Neutrophil (primary cell): ENCODE measurements at regions not wholly inside any gene's neighbourhood (a gene's known extent, or its start where the extent isn't known, plus 50 kb on each side); places are given as distances from the start of the nearest gene placed in this dataset.

ENCODE experiments used
- H3K27ac ChIP-seq: fragments of 200-600 bp; sonication (generic); 2 replicates; pipeline ENCODE4 v1.5.1; 2016; ENCODE audit warnings: mild to moderate bottlenecking, moderate library complexity
- H3K27me3 ChIP-seq: fragments of 200-600 bp; sonication (generic); 2 replicates; pipeline ENCODE4 v1.6.0; 2016; ENCODE audit warnings: mild to moderate bottlenecking
- H3K36me3 ChIP-seq: fragments of 200-600 bp; sonication (generic); 2 replicates; pipeline ENCODE4 v1.5.1; 2017
- H3K4me1 ChIP-seq, 2 experiments: fragments of 200-600 bp in 1 of 2; sonication (generic) in 1 of 2; 1 replicate in 1 of 2; 2 replicates in 1 of 2; pipeline versions ENCODE4 v1.5.1 to v1.6.1; 2013 to 2016; ENCODE audit warnings: low read depth in 1 of 2, low read length in 1 of 2, mild to moderate bottlenecking in 1 of 2, moderate library complexity in 1 of 2; ENCODE audit not compliant: control insufficient read depth in 1 of 2, insufficient read depth in 1 of 2
- H3K4me3 ChIP-seq, 2 experiments: fragments of 200-600 bp in 1 of 2; sonication (generic) in 1 of 2; 1 replicate in 1 of 2; 2 replicates in 1 of 2; pipeline ENCODE4 v1.5.1; 2013 to 2016; ENCODE audit warnings: low read depth in 1 of 2, low read length in 1 of 2, mild to moderate bottlenecking in 1 of 2, moderate library complexity in 1 of 2
- H3K9me3 ChIP-seq: fragments of 200-600 bp; sonication (generic); 2 replicates; pipeline ENCODE4 v1.5.1; 2016
- TF ChIP-seq, protein P1 (sequence below): fragments of 200-600 bp; sonication (generic); IDR thresholded peaks from 2 replicates; pipeline ENCODE4 v1.5.1; 2016; ENCODE audit warnings: antibody characterized with exemption

DNA sequence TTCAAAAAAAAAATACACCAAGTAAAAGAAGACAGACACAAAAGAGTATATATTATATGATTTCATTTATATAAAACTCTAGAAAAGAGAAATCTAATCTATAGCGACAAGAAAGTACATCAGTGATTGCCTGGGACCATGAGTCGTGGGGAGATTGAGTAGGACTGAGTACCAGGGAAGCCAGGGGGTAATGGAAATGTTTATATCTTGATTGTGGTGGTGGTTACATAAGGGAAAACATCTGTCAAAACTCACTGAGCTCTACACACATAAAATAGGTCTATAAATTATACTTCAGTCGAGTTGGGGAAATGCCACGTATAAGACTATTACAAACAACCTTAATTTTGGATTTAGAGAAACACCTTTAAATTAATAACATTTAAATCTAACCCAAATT, 117.4 kb downstream of the TRIM29 start:
- no peaks in the 10 kb centered on the region for H3K4me1 ChIP-seq
- H3K27me3 ChIP-seq = peaks cover 57% of the 10 kb centered on the region
- no peaks in the 10 kb centered on the region for H3K36me3 ChIP-seq
- no peak overlapping the region for H3K27ac ChIP-seq
- H3K4me3 ChIP-seq = no peak overlapping the region
- TF ChIP-seq, protein P1, sequence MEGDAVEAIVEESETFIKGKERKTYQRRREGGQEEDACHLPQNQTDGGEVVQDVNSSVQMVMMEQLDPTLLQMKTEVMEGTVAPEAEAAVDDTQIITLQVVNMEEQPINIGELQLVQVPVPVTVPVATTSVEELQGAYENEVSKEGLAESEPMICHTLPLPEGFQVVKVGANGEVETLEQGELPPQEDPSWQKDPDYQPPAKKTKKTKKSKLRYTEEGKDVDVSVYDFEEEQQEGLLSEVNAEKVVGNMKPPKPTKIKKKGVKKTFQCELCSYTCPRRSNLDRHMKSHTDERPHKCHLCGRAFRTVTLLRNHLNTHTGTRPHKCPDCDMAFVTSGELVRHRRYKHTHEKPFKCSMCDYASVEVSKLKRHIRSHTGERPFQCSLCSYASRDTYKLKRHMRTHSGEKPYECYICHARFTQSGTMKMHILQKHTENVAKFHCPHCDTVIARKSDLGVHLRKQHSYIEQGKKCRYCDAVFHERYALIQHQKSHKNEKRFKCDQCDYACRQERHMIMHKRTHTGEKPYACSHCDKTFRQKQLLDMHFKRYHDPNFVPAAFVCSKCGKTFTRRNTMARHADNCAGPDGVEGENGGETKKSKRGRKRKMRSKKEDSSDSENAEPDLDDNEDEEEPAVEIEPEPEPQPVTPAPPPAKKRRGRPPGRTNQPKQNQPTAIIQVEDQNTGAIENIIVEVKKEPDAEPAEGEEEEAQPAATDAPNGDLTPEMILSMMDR = no peak
- H3K9me3 ChIP-seq = no peaks in the 10 kb centered on the region

DNA sequence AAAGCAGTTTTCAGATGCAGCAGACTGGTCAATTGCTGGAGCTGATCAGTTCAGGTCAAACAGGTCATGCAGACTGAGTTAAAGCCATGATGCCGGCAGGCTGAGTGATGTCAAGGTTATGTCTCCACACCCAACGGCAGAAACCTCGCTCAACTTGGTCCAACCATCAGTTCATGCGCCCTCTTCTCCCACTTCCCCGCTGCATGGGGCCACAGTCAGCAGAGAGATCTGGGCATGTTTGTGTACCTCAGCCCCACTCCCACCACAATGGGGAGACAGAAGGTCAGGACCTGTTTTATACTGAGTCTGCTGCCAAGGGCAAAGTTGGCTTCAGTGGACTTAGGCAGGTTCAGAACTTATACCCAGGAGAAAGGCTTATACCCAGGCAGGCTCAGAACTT, 118.7 kb downstream of the TRIM29 start:
- no peaks in the 10 kb centered on the region for H3K36me3 ChIP-seq
- no peak overlapping the region for H3K4me3 ChIP-seq
- TF ChIP-seq, protein P1 = no peak
- no peak overlapping the region for H3K27ac ChIP-seq
- peaks cover 65% of the 10 kb centered on the region for H3K27me3 ChIP-seq
- H3K9me3 ChIP-seq = no peaks in the 10 kb centered on the region
- no peaks in the 10 kb centered on the region for H3K4me1 ChIP-seq

DNA sequence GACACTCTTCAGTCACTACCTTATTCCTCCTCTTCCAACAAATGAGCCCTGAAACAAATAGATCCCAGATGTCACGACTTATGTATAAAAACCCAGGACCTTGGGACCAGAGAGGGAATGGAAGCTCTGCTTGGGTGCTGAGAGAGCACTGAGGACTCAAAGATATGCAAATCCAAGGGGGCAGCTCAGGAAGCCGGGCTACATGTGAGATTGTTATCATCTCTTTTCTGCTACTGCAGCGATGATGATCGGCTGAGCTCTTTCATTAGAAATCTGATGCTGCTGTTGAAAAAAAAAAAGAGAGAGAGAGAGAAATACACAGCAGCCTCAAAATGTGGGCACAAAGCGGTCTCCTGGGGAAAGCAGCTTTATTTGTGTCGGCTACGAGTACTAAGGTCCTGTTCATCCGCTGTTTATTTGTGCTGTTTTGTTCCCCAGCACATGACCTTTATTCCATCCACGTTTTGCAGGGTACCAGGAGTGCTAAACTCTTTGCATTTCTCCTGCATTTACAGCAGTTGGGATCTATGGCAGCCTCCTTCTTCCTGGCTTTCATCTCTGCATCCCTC, 120.2 kb downstream of the TRIM29 start:
- H3K36me3 ChIP-seq = no peaks in the 10 kb centered on the region
- TF ChIP-seq, protein P1 = no peak
- H3K4me3 ChIP-seq = no peak overlapping the region
- no peak overlapping the region for H3K27ac ChIP-seq
- H3K27me3 ChIP-seq = peaks cover 71% of the 10 kb centered on the region
- H3K4me1 ChIP-seq = no peaks in the 10 kb centered on the region
- H3K9me3 ChIP-seq = no peaks in the 10 kb centered on the region

DNA sequence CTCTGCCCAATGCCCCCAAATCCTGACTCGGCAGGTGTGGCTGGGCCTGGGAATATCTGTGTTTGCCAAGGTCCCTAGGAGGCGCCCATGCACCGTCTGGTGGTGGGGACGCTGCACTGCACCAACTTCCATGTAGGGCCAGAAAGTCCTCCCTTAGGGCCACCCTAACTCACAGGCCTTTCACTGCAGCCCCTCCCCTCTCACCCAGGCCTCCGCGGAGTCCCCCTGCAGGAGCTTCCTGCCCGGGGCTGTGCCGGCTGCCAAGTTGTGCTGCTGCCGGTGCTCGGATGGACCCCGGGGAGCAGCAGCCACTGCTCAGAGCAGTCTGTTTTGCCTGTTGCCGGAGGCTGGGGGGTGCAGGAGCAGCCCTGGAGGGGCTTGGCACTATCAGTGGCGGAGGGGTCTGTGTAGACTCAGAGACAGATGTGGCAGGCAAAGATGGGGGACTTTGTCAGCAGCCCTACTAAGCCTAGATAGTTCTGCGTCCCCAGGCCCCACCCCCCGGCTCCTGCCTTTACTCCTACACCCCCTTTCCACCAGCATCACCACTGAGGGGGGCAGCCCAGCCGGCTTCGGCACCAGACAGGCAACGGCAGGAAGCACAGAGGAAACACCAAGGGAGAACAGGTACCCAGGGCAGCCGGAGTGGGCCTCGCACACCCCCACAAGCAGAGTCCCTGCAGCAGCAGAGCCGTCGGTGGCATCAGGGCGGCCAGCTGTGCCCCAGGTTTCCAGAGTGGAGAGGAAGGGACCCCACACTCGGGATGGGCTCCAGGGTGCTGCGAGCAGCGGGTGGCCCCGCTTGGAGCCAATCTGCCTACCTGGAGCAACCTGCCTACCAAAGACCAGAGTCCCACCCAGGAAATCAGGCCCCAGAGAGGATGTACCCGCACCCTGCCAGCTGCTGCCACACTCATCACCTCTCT, 124.3 kb downstream of the TRIM29 start:
- Histone ChIP-seq H3K4me1 (no peaks in the 10 kb centered on the region), H3K27ac (no peak overlapping the region), H3K9me3 (no peaks in the 10 kb centered on the region), H3K4me3 (no peak overlapping the region), H3K36me3 (no peaks in the 10 kb centered on the region), H3K27me3 (peaks cover 98% of the 10 kb centered on the region)
- TF ChIP-seq, protein P1 = no peak

DNA sequence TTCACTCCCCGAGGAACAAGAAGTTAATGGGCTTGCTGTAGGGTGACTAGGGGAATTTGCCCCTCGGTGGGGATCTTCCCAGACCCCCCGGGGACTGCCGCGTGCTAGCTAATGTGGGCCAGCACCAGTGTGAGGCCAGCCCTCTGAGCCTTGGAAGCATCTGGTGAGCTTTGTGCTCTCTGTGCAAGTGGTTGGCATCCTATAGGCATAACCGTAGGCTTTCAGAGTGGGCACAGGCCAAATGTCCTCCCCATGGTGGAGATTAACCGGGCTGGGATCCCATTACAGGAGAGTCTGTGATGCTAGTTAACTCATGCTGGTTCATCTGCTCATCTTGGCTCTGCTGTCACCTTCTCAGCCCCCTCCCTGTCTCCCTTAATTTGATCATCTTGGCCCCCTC, 125.7 kb downstream of the TRIM29 start:
- Histone ChIP-seq H3K27ac (no peak overlapping the region), H3K4me1 (no peaks in the 10 kb centered on the region), H3K36me3 (no peaks in the 10 kb centered on the region), H3K9me3 (no peaks in the 10 kb centered on the region), H3K27me3 (peaks cover 89% of the 10 kb centered on the region), H3K4me3 (no peak overlapping the region)
- TF ChIP-seq, protein P1 = no peak
